ENCODE measurements at regions not wholly inside any gene's neighbourhood (a gene's known extent, or its start where the extent isn't known, plus 50 kb on each side); places are given as distances from the start of the nearest gene placed in this dataset.

- intact Hi-C loops (cut with DNase I; ENCODE audit: low total_unique reads), result no loop called here
- 58 to 75% (median 68%) methylated on average over 1 of the region's 1 CpG for WGBS, 5 donors
- Histone ChIP-seq H3K27me3 (no peaks in the 10 kb centered on the region), H3K27ac (peak overlapping the region in 1 of 5 donors; percentile 27), H3K4me3 (no peak overlapping the region), H3K4me1 (peaks cover 0 to 2% (median 0%) of the 10 kb centered on the region in 4 donors), H3K36me3 (no peaks in the 10 kb centered on the region), H3K9me3 (peaks cover 0 to 10% (median 4%) of the 10 kb centered on the region in 4 donors)
- TF ChIP-seq POLR2A (IDR thresholded peaks at IDR 0.05), result no peak
- TF ChIP-seq CTCF (IDR thresholded peaks at IDR 0.05), result no peak
- no peak for TF ChIP-seq POLR2AphosphoS5 (IDR thresholded peaks at IDR 0.05)
- no peak for TF ChIP-seq EP300 (IDR thresholded peaks at IDR 0.05)
- peak in 1 of 2 donors; percentile 61 for DNase-seq
Observed at GRCh38 chr9:87108661-87109060, 161.4 kb upstream of the GAS1 start.

GRCh38 chr9:87109231-87109631, 161.9 kb upstream of the GAS1 start:
- H3K9me3 ChIP-seq, result peaks cover 0 to 10% (median 4%) of the 10 kb centered on the region in 4 donors
- DNase-seq, result no peak
- WGBS, 5 donors, result 66 to 96% (median 92%) methylated on average over 2 of the region's 2 CpGs
- H3K27ac ChIP-seq, result peak overlapping the region in 1 of 5 donors; percentile 27
- no peaks in the 10 kb centered on the region for H3K36me3 ChIP-seq
- intact Hi-C loops (cut with DNase I; ENCODE audit: low total_unique reads), result no loop called here
- no peak overlapping the region for H3K4me3 ChIP-seq
- no peaks in the 10 kb centered on the region for H3K27me3 ChIP-seq
- no peak for TF ChIP-seq CTCF (IDR thresholded peaks at IDR 0.05)
- TF ChIP-seq POLR2AphosphoS5 (IDR thresholded peaks at IDR 0.05), result no peak
- no peak for TF ChIP-seq EP300 (IDR thresholded peaks at IDR 0.05)
- TF ChIP-seq POLR2A (IDR thresholded peaks at IDR 0.05), result no peak
- H3K4me1 ChIP-seq, result peaks cover 0 to 2% (median 0%) of the 10 kb centered on the region in 4 donors

GRCh38 chr9:87109851-87110250, 162.5 kb upstream of the GAS1 start:
- Histone ChIP-seq H3K27ac (no peak overlapping the region), H3K4me3 (no peak overlapping the region), H3K4me1 (peaks cover 0 to 2% (median 0%) of the 10 kb centered on the region in 4 donors), H3K36me3 (no peaks in the 10 kb centered on the region), H3K9me3 (peaks cover 0 to 10% (median 4%) of the 10 kb centered on the region in 4 donors), H3K27me3 (no peaks in the 10 kb centered on the region)
- TF ChIP-seq CTCF (IDR thresholded peaks at IDR 0.05), result no peak
- TF ChIP-seq POLR2A (IDR thresholded peaks at IDR 0.05), result no peak
- no peak for TF ChIP-seq POLR2AphosphoS5 (IDR thresholded peaks at IDR 0.05)
- no peak for TF ChIP-seq EP300 (IDR thresholded peaks at IDR 0.05)
- DNase-seq, result no peak
- intact Hi-C loops (cut with DNase I; ENCODE audit: low total_unique reads), result no loop called here

- no peaks in the 10 kb centered on the region for H3K27me3 ChIP-seq
- peaks cover 0 to 6% (median under 1%) of the 10 kb centered on the region in 4 donors for H3K4me1 ChIP-seq
- WGBS, 5 donors, result 89 to 98% (median 95%) methylated on average over 7 of the region's 7 CpGs
- H3K36me3 ChIP-seq, result no peaks in the 10 kb centered on the region
- TF ChIP-seq POLR2A (IDR thresholded peaks at IDR 0.05), result no peak
- TF ChIP-seq CTCF (IDR thresholded peaks at IDR 0.05), result no peak
- TF ChIP-seq EP300 (IDR thresholded peaks at IDR 0.05), result no peak
- TF ChIP-seq POLR2AphosphoS5 (IDR thresholded peaks at IDR 0.05), result no peak
- H3K4me3 ChIP-seq, result no peak overlapping the region
- no peak overlapping the region for H3K27ac ChIP-seq
- DNase-seq, result no peak
- intact Hi-C loops (cut with DNase I; ENCODE audit: low total_unique reads), result no loop called here
- H3K9me3 ChIP-seq, result peaks cover 0 to 10% (median 4%) of the 10 kb centered on the region in 4 donors
Observed at GRCh38 chr9:87111010-87111409, 163.7 kb upstream of the GAS1 start.

Measured in stomach (tissue), 8 donors.